ENCODE measurements at regions not wholly inside any gene's neighbourhood (a gene's known extent, or its start where the extent isn't known, plus 50 kb on each side); places are given as distances from the start of the nearest gene placed in this dataset.
"Not testable (repeated sequence)": the region's sequence is repeated elsewhere in the genome, so short reads cannot be mapped to it uniquely, and the experiment has no call there.

DNA sequence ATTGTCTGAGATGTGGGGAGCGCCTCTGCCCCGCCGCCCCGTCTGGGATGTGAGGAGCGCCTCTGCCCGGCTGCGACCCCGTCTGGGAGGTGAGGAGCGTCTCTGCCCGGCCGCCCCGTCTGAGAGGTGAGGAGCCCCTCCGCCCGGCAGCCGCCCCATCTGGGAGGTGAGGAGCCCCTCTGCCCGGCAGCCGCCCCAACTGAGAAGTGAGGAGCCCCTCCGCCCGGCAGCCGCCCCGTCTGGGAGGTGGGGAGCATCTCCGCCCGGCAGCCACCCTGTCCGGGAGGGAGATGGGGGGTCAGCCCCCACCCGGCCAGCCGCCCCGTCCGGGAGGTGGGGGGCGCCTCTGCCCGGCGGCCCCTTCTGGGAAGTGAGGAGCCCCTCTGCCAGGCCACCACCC, 70.9 kb upstream of the ARL15 start:
- not testable (repeated sequence) for H3K4me3 ChIP-seq (ENCODE audit: low read depth in 1 of 3, low read length in 3 of 3); H3K4me1 ChIP-seq (ENCODE audit: control insufficient read depth in 4 of 4, insufficient read depth in 4 of 4, low read length in 3 of 4); H3K36me3 ChIP-seq (ENCODE audit: control insufficient read depth in 4 of 4, insufficient read depth in 3 of 4, low read depth in 1 of 4, low read length in 3 of 4); H3K9ac ChIP-seq (ENCODE audit: low read depth in 1 of 2, low read length in 2 of 2); H3K9me3 ChIP-seq (ENCODE audit: control insufficient read depth in 4 of 4, low read length in 3 of 4); DNase-seq (ENCODE audit: low spot score); H3K27ac ChIP-seq (ENCODE audit: low read depth in 1 of 2, low read length in 2 of 2); H3K27me3 ChIP-seq (ENCODE audit: control insufficient read depth in 4 of 4, insufficient read depth in 4 of 4, low read length in 3 of 4)
- 93% methylated on average over 31 of the region's 31 CpGs for WGBS

DNA sequence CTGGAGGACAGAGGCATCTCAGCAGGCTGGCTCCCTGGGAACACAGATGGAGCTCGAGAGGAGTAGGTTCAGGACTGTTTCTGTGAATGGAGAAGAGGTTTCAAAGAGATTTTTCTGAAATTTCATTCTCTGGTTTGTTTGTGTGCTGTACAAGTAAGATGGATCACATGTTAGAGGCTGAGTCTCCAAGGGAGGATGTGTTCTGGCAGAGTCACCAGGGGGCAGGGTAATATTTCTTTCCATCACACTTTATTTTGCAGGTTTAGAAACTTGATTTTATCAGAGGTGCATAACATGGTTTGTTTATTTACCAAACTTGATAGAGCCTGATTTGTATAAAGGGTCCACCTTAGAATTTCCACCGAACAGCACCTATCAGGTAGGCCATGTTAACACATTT, 69.2 kb upstream of the ARL15 start:
- DNase-seq (ENCODE audit: low spot score): no peak
- WGBS: 80% methylated on average over 2 of the region's 2 CpGs
- no peak overlapping the region for H3K27ac ChIP-seq (ENCODE audit: low read depth in 1 of 2, low read length in 2 of 2)
- no peaks in the 10 kb centered on the region for H3K27me3 ChIP-seq (ENCODE audit: control insufficient read depth in 4 of 4, insufficient read depth in 4 of 4, low read length in 3 of 4)
- no peak overlapping the region for H3K4me3 ChIP-seq (ENCODE audit: low read depth in 1 of 3, low read length in 3 of 3)
- no peaks in the 10 kb centered on the region for H3K9me3 ChIP-seq (ENCODE audit: control insufficient read depth in 4 of 4, low read length in 3 of 4)
- no peaks in the 10 kb centered on the region for H3K36me3 ChIP-seq (ENCODE audit: control insufficient read depth in 4 of 4, insufficient read depth in 3 of 4, low read depth in 1 of 4, low read length in 3 of 4)
- H3K4me1 ChIP-seq (ENCODE audit: control insufficient read depth in 4 of 4, insufficient read depth in 4 of 4, low read length in 3 of 4): no peaks in the 10 kb centered on the region
- TF ChIP-seq FOXA2 (IDR thresholded peaks at IDR 0.05) (no peak), HNF4G (IDR thresholded peaks at IDR 0.05) (no peak), RXRA (IDR thresholded peaks at IDR 0.05) (no peak), TAF1 (conservative IDR thresholded peaks at IDR 0.05) (no peak), NR2F2 (IDR thresholded peaks at IDR 0.05) (no peak), JUND (IDR thresholded peaks at IDR 0.05) (no peak), SP1 (IDR thresholded peaks at IDR 0.05) (no peak), FOXA1 (IDR thresholded peaks at IDR 0.05) (no peak), ZBTB33 (IDR thresholded peaks at IDR 0.05) (no peak), HNF4A (conservative IDR thresholded peaks at IDR 0.05) (no peak)
- TF ChIP-seq, protein P1, sequence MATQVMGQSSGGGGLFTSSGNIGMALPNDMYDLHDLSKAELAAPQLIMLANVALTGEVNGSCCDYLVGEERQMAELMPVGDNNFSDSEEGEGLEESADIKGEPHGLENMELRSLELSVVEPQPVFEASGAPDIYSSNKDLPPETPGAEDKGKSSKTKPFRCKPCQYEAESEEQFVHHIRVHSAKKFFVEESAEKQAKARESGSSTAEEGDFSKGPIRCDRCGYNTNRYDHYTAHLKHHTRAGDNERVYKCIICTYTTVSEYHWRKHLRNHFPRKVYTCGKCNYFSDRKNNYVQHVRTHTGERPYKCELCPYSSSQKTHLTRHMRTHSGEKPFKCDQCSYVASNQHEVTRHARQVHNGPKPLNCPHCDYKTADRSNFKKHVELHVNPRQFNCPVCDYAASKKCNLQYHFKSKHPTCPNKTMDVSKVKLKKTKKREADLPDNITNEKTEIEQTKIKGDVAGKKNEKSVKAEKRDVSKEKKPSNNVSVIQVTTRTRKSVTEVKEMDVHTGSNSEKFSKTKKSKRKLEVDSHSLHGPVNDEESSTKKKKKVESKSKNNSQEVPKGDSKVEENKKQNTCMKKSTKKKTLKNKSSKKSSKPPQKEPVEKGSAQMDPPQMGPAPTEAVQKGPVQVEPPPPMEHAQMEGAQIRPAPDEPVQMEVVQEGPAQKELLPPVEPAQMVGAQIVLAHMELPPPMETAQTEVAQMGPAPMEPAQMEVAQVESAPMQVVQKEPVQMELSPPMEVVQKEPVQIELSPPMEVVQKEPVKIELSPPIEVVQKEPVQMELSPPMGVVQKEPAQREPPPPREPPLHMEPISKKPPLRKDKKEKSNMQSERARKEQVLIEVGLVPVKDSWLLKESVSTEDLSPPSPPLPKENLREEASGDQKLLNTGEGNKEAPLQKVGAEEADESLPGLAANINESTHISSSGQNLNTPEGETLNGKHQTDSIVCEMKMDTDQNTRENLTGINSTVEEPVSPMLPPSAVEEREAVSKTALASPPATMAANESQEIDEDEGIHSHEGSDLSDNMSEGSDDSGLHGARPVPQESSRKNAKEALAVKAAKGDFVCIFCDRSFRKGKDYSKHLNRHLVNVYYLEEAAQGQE (IDR thresholded peaks at IDR 0.05): no peak
- TF ChIP-seq, protein P2, sequence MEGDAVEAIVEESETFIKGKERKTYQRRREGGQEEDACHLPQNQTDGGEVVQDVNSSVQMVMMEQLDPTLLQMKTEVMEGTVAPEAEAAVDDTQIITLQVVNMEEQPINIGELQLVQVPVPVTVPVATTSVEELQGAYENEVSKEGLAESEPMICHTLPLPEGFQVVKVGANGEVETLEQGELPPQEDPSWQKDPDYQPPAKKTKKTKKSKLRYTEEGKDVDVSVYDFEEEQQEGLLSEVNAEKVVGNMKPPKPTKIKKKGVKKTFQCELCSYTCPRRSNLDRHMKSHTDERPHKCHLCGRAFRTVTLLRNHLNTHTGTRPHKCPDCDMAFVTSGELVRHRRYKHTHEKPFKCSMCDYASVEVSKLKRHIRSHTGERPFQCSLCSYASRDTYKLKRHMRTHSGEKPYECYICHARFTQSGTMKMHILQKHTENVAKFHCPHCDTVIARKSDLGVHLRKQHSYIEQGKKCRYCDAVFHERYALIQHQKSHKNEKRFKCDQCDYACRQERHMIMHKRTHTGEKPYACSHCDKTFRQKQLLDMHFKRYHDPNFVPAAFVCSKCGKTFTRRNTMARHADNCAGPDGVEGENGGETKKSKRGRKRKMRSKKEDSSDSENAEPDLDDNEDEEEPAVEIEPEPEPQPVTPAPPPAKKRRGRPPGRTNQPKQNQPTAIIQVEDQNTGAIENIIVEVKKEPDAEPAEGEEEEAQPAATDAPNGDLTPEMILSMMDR (IDR thresholded peaks at IDR 0.05; ENCODE audit: low read depth, low read length, missing input control): no peak
- H3K9ac ChIP-seq (ENCODE audit: low read depth in 1 of 2, low read length in 2 of 2): no peak overlapping the region

DNA sequence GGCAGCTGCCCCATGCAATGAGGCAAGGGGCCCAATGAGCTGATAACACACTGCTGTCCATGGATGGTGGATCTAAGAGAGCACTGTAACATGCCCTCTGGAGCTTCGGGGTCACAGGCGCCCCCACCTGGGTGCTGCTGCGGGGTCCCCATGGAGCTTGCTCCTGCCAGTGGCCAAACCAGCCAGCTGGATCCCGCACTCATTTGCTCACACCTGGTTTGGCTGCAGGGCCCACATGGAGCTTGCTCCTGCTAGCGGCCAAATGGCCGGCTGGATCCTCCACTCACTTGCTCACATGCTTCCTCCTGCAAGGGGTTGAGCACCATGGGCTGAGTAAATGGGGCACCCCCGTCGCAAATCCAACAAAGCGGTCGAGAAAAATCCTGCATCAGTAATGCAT, 68.3 kb upstream of the ARL15 start:
- no peaks in the 10 kb centered on the region for H3K9me3 ChIP-seq (ENCODE audit: control insufficient read depth in 4 of 4, low read length in 3 of 4)
- no peak overlapping the region for H3K4me3 ChIP-seq (ENCODE audit: low read depth in 1 of 3, low read length in 3 of 3)
- no peaks in the 10 kb centered on the region for H3K36me3 ChIP-seq (ENCODE audit: control insufficient read depth in 4 of 4, insufficient read depth in 3 of 4, low read depth in 1 of 4, low read length in 3 of 4)
- 93% methylated on average over 10 of the region's 10 CpGs for WGBS
- TF ChIP-seq SP1 (IDR thresholded peaks at IDR 0.05) (no peak), YY1 (IDR thresholded peaks at IDR 0.05) (no peak), EGR1 (IDR thresholded peaks at IDR 0.05; ENCODE audit: low read depth in 2 of 2) (no peak), ATF3 (IDR thresholded peaks at IDR 0.05) (no peak), ZBTB33 (IDR thresholded peaks at IDR 0.05) (no peak), HNF4A (conservative IDR thresholded peaks at IDR 0.05) (no peak), RAD21 (IDR thresholded peaks at IDR 0.05) (no peak), NR2F2 (IDR thresholded peaks at IDR 0.05) (no peak), GABPA (IDR thresholded peaks at IDR 0.05 in 1 of 2, conservative IDR thresholded peaks at IDR 0.05 in 1 of 2) (no peak), FOXA1 (IDR thresholded peaks at IDR 0.05) (no peak)
- TF ChIP-seq, protein P2 (IDR thresholded peaks at IDR 0.05; ENCODE audit: low read depth, low read length, missing input control): no peak
- no peak overlapping the region for H3K9ac ChIP-seq (ENCODE audit: low read depth in 1 of 2, low read length in 2 of 2)
- H3K27me3 ChIP-seq (ENCODE audit: control insufficient read depth in 4 of 4, insufficient read depth in 4 of 4, low read length in 3 of 4): no peaks in the 10 kb centered on the region
- H3K4me1 ChIP-seq (ENCODE audit: control insufficient read depth in 4 of 4, insufficient read depth in 4 of 4, low read length in 3 of 4): no peaks in the 10 kb centered on the region
- no peak for DNase-seq (ENCODE audit: low spot score)
- H3K27ac ChIP-seq (ENCODE audit: low read depth in 1 of 2, low read length in 2 of 2): no peak overlapping the region
